ENCODE measurements at regions not wholly inside any gene's neighbourhood (a gene's known extent, or its start where the extent isn't known, plus 50 kb on each side); places are given as distances from the start of the nearest gene placed in this dataset.

- Mint-ChIP-seq H3K27ac (no peak overlapping the region), H3K36me3 (ENCODE audit: low read depth) (no peaks in the 10 kb centered on the region), H3K27me3 (ENCODE audit: low read depth) (no peaks in the 10 kb centered on the region), H3K9me3 (no peaks in the 10 kb centered on the region), H3K4me1 (ENCODE audit: low read depth) (no peaks in the 10 kb centered on the region), H3K4me3 (no peak overlapping the region)
- DNase-seq (ENCODE audit: low spot score), result no peak
Measured at GRCh38 chrX:121987835-121988234, 940.4 kb downstream of the GLUD2 start.

- Mint-ChIP-seq H3K36me3 (ENCODE audit: low read depth) (no peaks in the 10 kb centered on the region), H3K27ac (no peak overlapping the region), H3K27me3 (ENCODE audit: low read depth) (no peaks in the 10 kb centered on the region), H3K4me1 (ENCODE audit: low read depth) (no peaks in the 10 kb centered on the region), H3K9me3 (peaks cover 5% of the 10 kb centered on the region), H3K4me3 (no peak overlapping the region)
- DNase-seq (ENCODE audit: low spot score), result no peak
Measured at GRCh38 chrX:122004127-122004526, 956.7 kb downstream of the GLUD2 start.

GRCh38 chrX:122026665-122027064 is 979.3 kb downstream of the GLUD2 start:
- H3K27me3 Mint-ChIP-seq (ENCODE audit: low read depth), result no peaks in the 10 kb centered on the region

GRCh38 chrX:122046226-122046625 is 998.8 kb downstream of the GLUD2 start:
- Mint-ChIP-seq H3K4me3 (no peak overlapping the region), H3K27ac (no peak overlapping the region), H3K9me3 (peaks cover 3% of the 10 kb centered on the region), H3K36me3 (ENCODE audit: low read depth) (no peaks in the 10 kb centered on the region), H3K27me3 (ENCODE audit: low read depth) (no peaks in the 10 kb centered on the region), H3K4me1 (ENCODE audit: low read depth) (no peaks in the 10 kb centered on the region)
- DNase-seq (ENCODE audit: low spot score), result no peak

More at GRCh38 chrX:122026665-122027064, 979.3 kb downstream of the GLUD2 start:
- Mint-ChIP-seq H3K9me3 (peaks cover 7% of the 10 kb centered on the region), H3K27ac (no peak overlapping the region), H3K4me3 (no peak overlapping the region), H3K36me3 (ENCODE audit: low read depth) (no peaks in the 10 kb centered on the region), H3K4me1 (ENCODE audit: low read depth) (no peaks in the 10 kb centered on the region)
- no peak for DNase-seq (ENCODE audit: low spot score)

GRCh38 chrX:122046815-122047214 is 999.4 kb downstream of the GLUD2 start:
- Mint-ChIP-seq H3K27ac (no peak overlapping the region), H3K36me3 (ENCODE audit: low read depth) (no peaks in the 10 kb centered on the region), H3K4me1 (ENCODE audit: low read depth) (no peaks in the 10 kb centered on the region), H3K4me3 (no peak overlapping the region), H3K27me3 (ENCODE audit: low read depth) (no peaks in the 10 kb centered on the region), H3K9me3 (no peaks in the 10 kb centered on the region)
- DNase-seq (ENCODE audit: low spot score), result no peak

- Mint-ChIP-seq H3K9me3 (no peaks in the 10 kb centered on the region), H3K4me1 (ENCODE audit: low read depth) (no peaks in the 10 kb centered on the region), H3K36me3 (ENCODE audit: low read depth) (no peaks in the 10 kb centered on the region), H3K27me3 (ENCODE audit: low read depth) (no peaks in the 10 kb centered on the region), H3K27ac (no peak overlapping the region), H3K4me3 (no peak overlapping the region)
- DNase-seq (ENCODE audit: low spot score), result no peak
Measured at GRCh38 chrX:122047261-122047660, 999.9 kb downstream of the GLUD2 start.

- no peak for DNase-seq (ENCODE audit: low spot score)
- Mint-ChIP-seq H3K4me3 (no peak overlapping the region), H3K4me1 (ENCODE audit: low read depth) (no peaks in the 10 kb centered on the region), H3K9me3 (no peaks in the 10 kb centered on the region), H3K36me3 (ENCODE audit: low read depth) (no peaks in the 10 kb centered on the region), H3K27me3 (ENCODE audit: low read depth) (no peaks in the 10 kb centered on the region), H3K27ac (no peak overlapping the region)
Measured at GRCh38 chrX:122055460-122055859, 1008.0 kb downstream of the GLUD2 start.

- no peak for DNase-seq (ENCODE audit: low spot score)
- H3K36me3 Mint-ChIP-seq (ENCODE audit: low read depth), result no peaks in the 10 kb centered on the region
- no peak overlapping the region for H3K27ac Mint-ChIP-seq
- no peaks in the 10 kb centered on the region for H3K4me1 Mint-ChIP-seq (ENCODE audit: low read depth)
- H3K9me3 Mint-ChIP-seq, result no peaks in the 10 kb centered on the region
- no peaks in the 10 kb centered on the region for H3K27me3 Mint-ChIP-seq (ENCODE audit: low read depth)
- H3K4me3 Mint-ChIP-seq, result no peak overlapping the region
Measured at GRCh38 chrX:122055979-122056715, 1008.7 kb downstream of the GLUD2 start.

- Mint-ChIP-seq H3K27me3 (ENCODE audit: low read depth) (no peaks in the 10 kb centered on the region), H3K36me3 (ENCODE audit: low read depth) (no peaks in the 10 kb centered on the region), H3K9me3 (no peaks in the 10 kb centered on the region), H3K4me1 (ENCODE audit: low read depth) (no peaks in the 10 kb centered on the region), H3K4me3 (no peak overlapping the region), H3K27ac (no peak overlapping the region)
- DNase-seq (ENCODE audit: low spot score), result no peak
Measured at GRCh38 chrX:122076241-122076640, 1028.8 kb downstream of the GLUD2 start.

- no peaks in the 10 kb centered on the region for H3K9me3 Mint-ChIP-seq
- H3K27me3 Mint-ChIP-seq (ENCODE audit: low read depth), result no peaks in the 10 kb centered on the region
- H3K4me1 Mint-ChIP-seq (ENCODE audit: low read depth), result no peaks in the 10 kb centered on the region
- no peak overlapping the region for H3K4me3 Mint-ChIP-seq
- no peak for DNase-seq (ENCODE audit: low spot score)
- H3K27ac Mint-ChIP-seq, result no peak overlapping the region
- H3K36me3 Mint-ChIP-seq (ENCODE audit: low read depth), result no peaks in the 10 kb centered on the region
Measured at GRCh38 chrX:122078079-122078478, 1030.7 kb downstream of the GLUD2 start.

GRCh38 chrX:122087341-122087740 is 1039.9 kb downstream of the GLUD2 start:
- H3K36me3 Mint-ChIP-seq (ENCODE audit: low read depth), result no peaks in the 10 kb centered on the region
- no peak overlapping the region for H3K27ac Mint-ChIP-seq
- DNase-seq (ENCODE audit: low spot score), result no peak
- no peak overlapping the region for H3K4me3 Mint-ChIP-seq
- H3K27me3 Mint-ChIP-seq (ENCODE audit: low read depth), result no peaks in the 10 kb centered on the region
- H3K9me3 Mint-ChIP-seq, result no peaks in the 10 kb centered on the region
- no peaks in the 10 kb centered on the region for H3K4me1 Mint-ChIP-seq (ENCODE audit: low read depth)

GRCh38 chrX:122091571-122091970 is 1044.2 kb downstream of the GLUD2 start:
- DNase-seq (ENCODE audit: low spot score), result no peak
- no peaks in the 10 kb centered on the region for H3K4me1 Mint-ChIP-seq (ENCODE audit: low read depth)
- no peaks in the 10 kb centered on the region for H3K9me3 Mint-ChIP-seq
- no peak overlapping the region for H3K27ac Mint-ChIP-seq
- H3K4me3 Mint-ChIP-seq, result no peak overlapping the region
- H3K27me3 Mint-ChIP-seq (ENCODE audit: low read depth), result no peaks in the 10 kb centered on the region
- no peaks in the 10 kb centered on the region for H3K36me3 Mint-ChIP-seq (ENCODE audit: low read depth)

GRCh38 chrX:122092360-122092759 is 1045.0 kb downstream of the GLUD2 start:
- Mint-ChIP-seq H3K4me3 (no peak overlapping the region), H3K27me3 (ENCODE audit: low read depth) (no peaks in the 10 kb centered on the region), H3K36me3 (ENCODE audit: low read depth) (no peaks in the 10 kb centered on the region), H3K27ac (no peak overlapping the region), H3K9me3 (no peaks in the 10 kb centered on the region), H3K4me1 (ENCODE audit: low read depth) (no peaks in the 10 kb centered on the region)
- DNase-seq (ENCODE audit: low spot score), result no peak

- H3K9me3 Mint-ChIP-seq, result no peaks in the 10 kb centered on the region
- H3K27me3 Mint-ChIP-seq (ENCODE audit: low read depth), result no peaks in the 10 kb centered on the region
- H3K4me3 Mint-ChIP-seq, result no peak overlapping the region
- no peaks in the 10 kb centered on the region for H3K36me3 Mint-ChIP-seq (ENCODE audit: low read depth)
- H3K4me1 Mint-ChIP-seq (ENCODE audit: low read depth), result no peaks in the 10 kb centered on the region
- H3K27ac Mint-ChIP-seq, result no peak overlapping the region
- no peak for DNase-seq (ENCODE audit: low spot score)
Measured at GRCh38 chrX:122092978-122093377, 1045.6 kb downstream of the GLUD2 start.

- Mint-ChIP-seq H3K27ac (no peak overlapping the region), H3K36me3 (ENCODE audit: low read depth) (no peaks in the 10 kb centered on the region), H3K9me3 (no peaks in the 10 kb centered on the region), H3K27me3 (ENCODE audit: low read depth) (no peaks in the 10 kb centered on the region), H3K4me1 (ENCODE audit: low read depth) (no peaks in the 10 kb centered on the region), H3K4me3 (no peak overlapping the region)
- no peak for DNase-seq (ENCODE audit: low spot score)
Measured at GRCh38 chrX:122094611-122095010, 1047.2 kb downstream of the GLUD2 start.

Data from T-helper 2 cell treated with Interferon-gamma antibody and Interleukin-4, amounts not matched to agents 5 μg/mL and 100 μg/mL, for 36 hours (primary cell).